SKM-1 (cell line): ENCODE measurements at regions not wholly inside any gene's neighbourhood (a gene's known extent, or its start where the extent isn't known, plus 50 kb on each side); places are given as distances from the start of the nearest gene placed in this dataset.

ENCODE experiments used
- DNase-seq: peaks from one replicate; lab custom pipeline; 2025; ENCODE audit not compliant: unreplicated experiment; lab: John Stamatoyannopoulos, UW

GRCh38 chr2:9755638-9756037 lies 87.6 kb upstream of the TAF1B start:
- no peak for DNase-seq

GRCh38 chr2:9756692-9757250 lies 86.5 kb upstream of the TAF1B start:
- DNase-seq = no peak

GRCh38 chr2:9757501-9758264 lies 85.6 kb upstream of the TAF1B start:
- no peak for DNase-seq

- no peak for DNase-seq
Measured at GRCh38 chr2:9758741-9759140, 84.5 kb upstream of the TAF1B start.

GRCh38 chr2:9760069-9760901 lies 83.0 kb upstream of the TAF1B start:
- no peak for DNase-seq

- DNase-seq = no peak
Measured at GRCh38 chr2:9760902-9761228, 82.4 kb upstream of the TAF1B start.

GRCh38 chr2:9761577-9761976 lies 81.7 kb upstream of the TAF1B start:
- no peak for DNase-seq

- DNase-seq = no peak
Measured at GRCh38 chr2:9762164-9762563, 81.1 kb upstream of the TAF1B start.

- DNase-seq = no peak
Measured at GRCh38 chr2:9762941-9763340, 80.3 kb upstream of the TAF1B start.

- no peak for DNase-seq
Measured at GRCh38 chr2:9763356-9764152, 79.7 kb upstream of the TAF1B start.

- no peak for DNase-seq
Measured at GRCh38 chr2:9764153-9764778, 79.0 kb upstream of the TAF1B start.

- no peak for DNase-seq
Measured at GRCh38 chr2:9765611-9766531, 77.4 kb upstream of the TAF1B start.

- no peak for DNase-seq
Measured at GRCh38 chr2:9767656-9768281, 75.5 kb upstream of the TAF1B start.

GRCh38 chr2:9768388-9768787 lies 74.9 kb upstream of the TAF1B start:
- DNase-seq = no peak

GRCh38 chr2:9769171-9770005 lies 73.9 kb upstream of the TAF1B start:
- DNase-seq = no peak

GRCh38 chr2:9770006-9770307 lies 73.3 kb upstream of the TAF1B start:
- no peak for DNase-seq

GRCh38 chr2:9770308-9771100 lies 72.8 kb upstream of the TAF1B start:
- DNase-seq = peak; percentile 62

- no peak for DNase-seq
Measured at GRCh38 chr2:9771101-9771449, 72.2 kb upstream of the TAF1B start.
